ENCODE measurements at regions not wholly inside any gene's neighbourhood (a gene's known extent, or its start where the extent isn't known, plus 50 kb on each side); places are given as distances from the start of the nearest gene placed in this dataset.

GRCh38 chr1:232899268-232899667 is 51.1 kb upstream of the NTPCR start:
- Histone ChIP-seq H3K4me2 (ENCODE audit: low read length) (no peak overlapping the region), H3K9me3 (ENCODE audit: control insufficient read depth in 1 of 2, insufficient read depth in 1 of 2, low read depth in 1 of 2, low read length in 2 of 2) (no peaks in the 10 kb centered on the region), H3K9ac (ENCODE audit: low read length) (no peak overlapping the region), H3K4me1 (ENCODE audit: control insufficient read depth in 1 of 2, insufficient read depth in 2 of 2, low read length in 2 of 2) (no peaks in the 10 kb centered on the region), H3K27me3 (ENCODE audit: insufficient read depth, low read length) (no peaks in the 10 kb centered on the region), H4K20me1 (ENCODE audit: insufficient read depth) (no peaks in the 10 kb centered on the region), H3K9me2 (ENCODE audit: insufficient read depth) (no peaks in the 10 kb centered on the region), H3K4me3 (replicated peaks in 1 of 2; ENCODE audit: low read depth in 1 of 2, low read length in 2 of 2) (no peak overlapping the region), H3K36me3 (ENCODE audit: control insufficient read depth in 1 of 2, insufficient read depth in 2 of 2, low read length in 2 of 2) (no peaks in the 10 kb centered on the region), H3K79me2 (ENCODE audit: insufficient read depth, low read length) (no peaks in the 10 kb centered on the region), H3K27ac (ENCODE audit: low read depth, low read length) (no peak overlapping the region), H2AFZ (ENCODE audit: low read depth, low read length, poor library complexity, severe bottlenecking) (no peak overlapping the region)
- intact Hi-C loops (cut with micrococcal nuclease): no loop called here
- no peak for DNase-seq (ENCODE audit: low read depth, low spot score)
- CTCF ChIA-PET: no interaction called here
- RAD21 ChIA-PET (ENCODE audit: low non-redundant PET in 1 of 2, low total read pairs in 2 of 2, uncharacterized antibody in 2 of 2, unreplicated experiment in 2 of 2): no interaction called here
- POLR2A ChIA-PET: no interaction called here
- no TSS peak for BruUV-seq (replicated peaks)
- no peak for TF ChIP-seq RAD21 (IDR thresholded peaks at IDR 0.05; ENCODE audit: low read depth)
- TF ChIP-seq CBX3 (IDR thresholded peaks at IDR 0.05; ENCODE audit: low read depth): no peak
- TF ChIP-seq SRF (IDR thresholded peaks at IDR 0.05; ENCODE audit: low read depth): no peak
- no peak for TF ChIP-seq TCF7L2 (IDR thresholded peaks at IDR 0.05; ENCODE audit: borderline replicate concordance, extremely low read depth, insufficient read depth, insufficient read length)
- no peak for TF ChIP-seq ZBTB33 (IDR thresholded peaks at IDR 0.05; ENCODE audit: extremely low read depth, insufficient replicate concordance, low read length)
- TF ChIP-seq SIN3A (IDR thresholded peaks at IDR 0.05; ENCODE audit: low read depth): no peak
- no peak for TF ChIP-seq CTCF (IDR thresholded peaks at IDR 0.05 in 2 of 3, conservative IDR thresholded peaks at IDR 0.05 in 1 of 3; ENCODE audit: borderline replicate concordance in 1 of 3, insufficient read depth in 1 of 3, low read depth in 2 of 3, low read length in 2 of 3)
- no peak for TF ChIP-seq EZH2phosphoT487 (IDR thresholded peaks at IDR 0.05; ENCODE audit: borderline replicate concordance)
- no peak for TF ChIP-seq EGR1 (IDR thresholded peaks at IDR 0.05; ENCODE audit: low read depth)
- TF ChIP-seq ZNF274 (IDR thresholded peaks at IDR 0.05; ENCODE audit: low read depth, low read length): no peak
- no peak for TF ChIP-seq JUND (IDR thresholded peaks at IDR 0.05)
- no peak for TF ChIP-seq ELF1 (IDR thresholded peaks at IDR 0.05; ENCODE audit: borderline replicate concordance, low read depth)
- no peak for TF ChIP-seq SP1 (IDR thresholded peaks at IDR 0.05; ENCODE audit: low read depth)
- no peak for TF ChIP-seq MAX (IDR thresholded peaks at IDR 0.05)
- no peak for ATAC-seq

Data from HCT116 (cell line).